ENCODE measurements at regions not wholly inside any gene's neighbourhood (a gene's known extent, or its start where the extent isn't known, plus 50 kb on each side); places are given as distances from the start of the nearest gene placed in this dataset.

GRCh38 chr4:60019180-60019579 is 1180.9 kb upstream of the ADGRL3 start:
- Mint-ChIP-seq H3K4me3 (ENCODE audit: low read depth, unreplicated experiment) (no peak overlapping the region), H3K27ac (ENCODE audit: unreplicated experiment) (no peak overlapping the region), H3K36me3 (ENCODE audit: insufficient read depth, unreplicated experiment) (no peaks in the 10 kb centered on the region), H3K27me3 (ENCODE audit: unreplicated experiment) (no peaks in the 10 kb centered on the region), H3K9me3 (ENCODE audit: low read depth, unreplicated experiment) (peaks cover 2% of the 10 kb centered on the region), H3K4me1 (ENCODE audit: low read depth, unreplicated experiment) (no peaks in the 10 kb centered on the region)
- no peak for TF ChIP-seq CTCF (IDR thresholded peaks at IDR 0.05; ENCODE audit: unreplicated experiment)
- intact Hi-C loops (cut with micrococcal nuclease; ENCODE audit: unreplicated experiment) = no loop called here
- no peak for DNase-seq
- CTCF ChIA-PET = no interaction called here
- BruUV-seq (replicated peaks) = no TSS peak

GRCh38 chr4:60019946-60020345 is 1180.2 kb upstream of the ADGRL3 start:
- TF ChIP-seq CTCF (IDR thresholded peaks at IDR 0.05; ENCODE audit: unreplicated experiment) = no peak
- no peak overlapping the region for H3K4me3 Mint-ChIP-seq (ENCODE audit: low read depth, unreplicated experiment)
- intact Hi-C loops (cut with micrococcal nuclease; ENCODE audit: unreplicated experiment) = no loop called here

GRCh38 chr4:60020389-60020788 is 1179.7 kb upstream of the ADGRL3 start:
- H3K36me3 Mint-ChIP-seq (ENCODE audit: insufficient read depth, unreplicated experiment) = no peaks in the 10 kb centered on the region
- CTCF ChIA-PET = no interaction called here
- no peaks in the 10 kb centered on the region for H3K27me3 Mint-ChIP-seq (ENCODE audit: unreplicated experiment)
- H3K4me3 Mint-ChIP-seq (ENCODE audit: low read depth, unreplicated experiment) = no peak overlapping the region
- BruUV-seq (replicated peaks) = no TSS peak
- H3K4me1 Mint-ChIP-seq (ENCODE audit: low read depth, unreplicated experiment) = no peaks in the 10 kb centered on the region
- TF ChIP-seq CTCF (IDR thresholded peaks at IDR 0.05; ENCODE audit: unreplicated experiment) = no peak
- intact Hi-C loops (cut with micrococcal nuclease; ENCODE audit: unreplicated experiment) = no loop called here
- H3K9me3 Mint-ChIP-seq (ENCODE audit: low read depth, unreplicated experiment) = peaks cover 2% of the 10 kb centered on the region
- H3K27ac Mint-ChIP-seq (ENCODE audit: unreplicated experiment) = no peak overlapping the region
- DNase-seq = no peak

More at GRCh38 chr4:60019946-60020345, 1180.2 kb upstream of the ADGRL3 start:
- Mint-ChIP-seq H3K4me1 (ENCODE audit: low read depth, unreplicated experiment) (no peaks in the 10 kb centered on the region), H3K27me3 (ENCODE audit: unreplicated experiment) (no peaks in the 10 kb centered on the region), H3K9me3 (ENCODE audit: low read depth, unreplicated experiment) (peaks cover 2% of the 10 kb centered on the region), H3K27ac (ENCODE audit: unreplicated experiment) (no peak overlapping the region), H3K36me3 (ENCODE audit: insufficient read depth, unreplicated experiment) (no peaks in the 10 kb centered on the region)
- BruUV-seq (replicated peaks) = no TSS peak
- CTCF ChIA-PET = no interaction called here
- DNase-seq = no peak

GRCh38 chr4:60033826-60034225 is 1166.3 kb upstream of the ADGRL3 start:
- H3K4me1 Mint-ChIP-seq (ENCODE audit: low read depth, unreplicated experiment) = no peaks in the 10 kb centered on the region
- H3K4me3 Mint-ChIP-seq (ENCODE audit: low read depth, unreplicated experiment) = no peak overlapping the region
- no peaks in the 10 kb centered on the region for H3K9me3 Mint-ChIP-seq (ENCODE audit: low read depth, unreplicated experiment)
- H3K36me3 Mint-ChIP-seq (ENCODE audit: insufficient read depth, unreplicated experiment) = no peaks in the 10 kb centered on the region
- no peak overlapping the region for H3K27ac Mint-ChIP-seq (ENCODE audit: unreplicated experiment)
- intact Hi-C loops (cut with micrococcal nuclease; ENCODE audit: unreplicated experiment) = no loop called here
- no peak for DNase-seq
- CTCF ChIA-PET = interaction anchor here (0.9 kb wide), 1 partner anchor 1770 kb away, joined by 7 read pairs; no protein-coding TSS in a partner anchor
- no peaks in the 10 kb centered on the region for H3K27me3 Mint-ChIP-seq (ENCODE audit: unreplicated experiment)
- TF ChIP-seq CTCF (IDR thresholded peaks at IDR 0.05; ENCODE audit: unreplicated experiment) = no peak
- BruUV-seq (replicated peaks) = no TSS peak

All from Calu3 (cell line).